Activated CD4-positive, alpha-beta T cell treated with anti-CD3 and anti-CD28 coated beads for 1 hour (primary cell): ENCODE measurements at regions not wholly inside any gene's neighbourhood (a gene's known extent, or its start where the extent isn't known, plus 50 kb on each side); places are given as distances from the start of the nearest gene placed in this dataset.
"Not testable (repeated sequence)": the region's sequence is repeated elsewhere in the genome, so short reads cannot be mapped to it uniquely, and the experiment has no call there.

ENCODE experiments used
- DNase-seq: peaks from one replicate; pipeline ENCODE4 v3.0.0-alpha.2; 2020

DNA sequence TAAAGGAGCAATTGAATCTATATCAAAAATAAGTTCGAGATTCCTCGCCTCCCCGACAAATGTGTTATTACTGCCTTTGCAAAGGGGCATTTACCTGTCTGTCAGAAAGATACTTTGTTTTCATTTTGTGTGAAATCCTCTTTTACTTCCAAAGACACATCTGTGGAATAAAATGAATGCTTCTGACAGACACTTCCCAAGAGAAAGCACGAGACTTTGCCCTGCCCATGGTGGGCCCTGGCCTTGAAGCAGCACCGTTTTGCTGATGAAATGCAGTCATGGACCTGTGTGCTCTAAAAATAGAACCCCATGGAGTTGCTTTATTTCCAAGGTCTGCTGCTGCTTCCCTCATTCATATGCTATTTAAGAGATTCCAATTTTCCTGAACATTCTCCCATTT, 85.9 kb upstream of the USP47 start:
- DNase-seq = no peak

DNA sequence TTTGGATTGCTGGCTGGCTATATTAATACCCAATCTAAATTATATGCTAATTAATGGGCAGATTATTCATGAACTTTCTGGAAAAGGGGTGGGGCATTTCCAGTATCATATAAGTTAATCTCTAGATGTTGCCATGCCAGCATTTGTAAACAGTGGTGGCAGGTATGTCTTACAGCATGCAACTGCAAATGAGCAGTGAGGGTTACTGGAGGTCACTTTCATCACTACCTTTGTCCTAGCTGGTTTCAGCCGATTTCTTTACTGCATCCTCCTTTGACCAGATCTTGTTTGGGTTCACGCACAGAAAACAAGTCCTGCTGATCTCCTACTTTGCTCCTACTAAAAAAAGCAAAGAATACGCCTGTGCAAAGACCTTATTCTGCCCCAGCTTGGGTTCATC, 89.1 kb upstream of the USP47 start:
- DNase-seq = no peak

DNA sequence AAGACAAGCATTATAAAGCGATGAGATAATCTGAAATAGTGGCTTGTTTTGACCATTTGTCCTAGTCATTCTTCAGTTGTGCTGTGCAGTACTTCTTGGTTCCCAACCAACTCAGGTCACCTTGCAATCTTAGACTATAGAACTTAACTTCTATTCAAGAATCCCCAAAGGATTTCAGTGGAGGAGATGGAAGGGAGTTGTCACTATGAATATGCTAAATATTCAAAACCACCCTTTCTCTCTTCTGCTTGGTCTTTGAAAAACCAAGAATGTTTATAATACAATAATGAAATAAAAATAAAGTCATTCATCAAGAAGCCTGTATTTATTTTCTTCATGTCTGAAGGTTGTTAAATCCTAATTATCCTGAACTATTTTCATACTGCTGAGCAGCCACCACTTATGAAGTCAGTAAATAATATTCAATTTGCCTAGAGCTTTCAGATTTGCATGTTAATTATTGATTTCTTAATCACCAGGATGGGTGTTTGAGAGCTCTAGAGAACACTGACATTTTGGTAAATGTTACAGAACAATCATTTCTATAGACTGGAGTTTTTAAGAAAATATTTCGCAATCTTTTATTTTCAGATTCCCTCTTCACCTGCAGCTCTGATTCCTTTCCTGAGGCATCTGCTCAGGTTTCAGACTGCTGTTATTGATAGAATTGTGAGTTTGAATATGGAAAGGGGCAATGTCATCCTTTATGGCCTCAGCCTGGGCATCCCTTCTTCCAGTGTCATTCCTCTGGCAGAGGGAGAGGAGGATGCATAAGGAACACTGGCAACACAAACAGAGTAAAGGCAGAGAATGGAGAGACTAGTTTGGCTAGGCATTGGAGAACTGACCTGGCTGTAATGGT, 91.5 kb upstream of the USP47 start:
- DNase-seq = no peak

DNA sequence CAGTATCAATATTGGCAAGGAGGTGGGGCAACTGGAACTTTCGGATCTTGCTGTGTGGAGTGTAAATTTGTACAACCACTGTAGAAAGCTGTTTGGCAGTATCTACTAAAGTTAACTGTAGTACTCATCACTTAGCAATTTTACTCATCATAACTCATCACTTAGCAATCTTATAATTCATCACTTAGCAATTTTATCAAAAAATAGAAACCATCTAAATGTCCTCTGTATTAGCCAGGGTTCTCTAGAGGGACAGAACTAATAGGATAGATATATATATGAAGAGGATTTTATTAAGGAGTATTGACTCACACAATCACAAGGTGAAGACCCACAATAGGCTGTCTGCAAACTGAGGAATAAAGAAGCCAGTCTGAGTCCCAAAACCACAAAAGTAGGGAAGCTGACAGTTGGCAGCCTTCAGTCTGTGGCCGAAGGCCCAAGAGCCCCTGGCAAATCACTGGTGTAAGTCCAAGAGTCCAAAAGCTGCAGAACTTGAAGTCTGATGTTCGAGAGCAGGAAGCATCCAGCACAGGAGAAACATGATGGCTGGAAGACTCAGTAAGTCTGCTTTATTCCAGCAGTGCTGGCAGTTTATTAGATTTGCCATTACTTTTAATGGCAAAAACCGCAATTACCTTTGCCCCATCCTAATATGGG, 92.9 kb upstream of the USP47 start:
- DNase-seq = no peak

DNA sequence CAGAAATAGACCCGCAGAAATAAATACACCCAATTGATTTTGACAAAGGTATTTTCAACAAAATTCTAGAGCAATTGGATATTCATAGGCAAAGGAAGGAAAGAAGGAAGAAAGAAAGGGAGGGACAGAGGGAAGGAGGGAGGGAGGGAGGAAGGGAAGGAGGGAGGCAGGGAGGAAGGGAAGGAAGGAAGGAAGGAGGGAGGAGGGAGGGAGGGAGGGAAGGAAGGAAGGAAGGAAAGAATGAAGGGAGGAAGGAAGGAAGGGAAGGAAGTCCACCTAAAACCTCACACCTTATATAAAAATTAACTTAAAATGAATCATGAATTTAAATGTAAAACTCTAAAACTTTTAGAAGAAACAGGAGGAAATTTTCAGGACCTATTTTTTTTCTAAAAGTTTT, 94.2 kb upstream of the USP47 start:
- no peak for DNase-seq

DNA sequence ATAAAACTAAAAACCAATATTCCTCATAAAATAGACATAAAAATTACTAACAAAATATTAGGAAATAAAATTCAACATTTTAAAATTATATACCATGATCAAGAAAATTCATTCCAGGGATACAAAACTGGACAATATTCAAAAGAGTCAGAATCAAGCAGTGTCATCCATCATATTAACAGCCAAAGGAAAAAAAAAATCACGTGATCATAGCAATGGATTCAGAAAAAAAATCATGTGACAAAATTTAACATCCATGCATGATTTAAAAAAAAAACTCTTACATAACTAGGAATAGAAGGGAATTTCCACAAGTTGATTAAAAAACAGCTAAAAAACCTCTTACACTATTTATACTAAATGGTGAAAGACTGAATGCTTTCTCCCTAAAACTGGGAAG, 95.3 kb upstream of the USP47 start:
- DNase-seq = no peak

DNA sequence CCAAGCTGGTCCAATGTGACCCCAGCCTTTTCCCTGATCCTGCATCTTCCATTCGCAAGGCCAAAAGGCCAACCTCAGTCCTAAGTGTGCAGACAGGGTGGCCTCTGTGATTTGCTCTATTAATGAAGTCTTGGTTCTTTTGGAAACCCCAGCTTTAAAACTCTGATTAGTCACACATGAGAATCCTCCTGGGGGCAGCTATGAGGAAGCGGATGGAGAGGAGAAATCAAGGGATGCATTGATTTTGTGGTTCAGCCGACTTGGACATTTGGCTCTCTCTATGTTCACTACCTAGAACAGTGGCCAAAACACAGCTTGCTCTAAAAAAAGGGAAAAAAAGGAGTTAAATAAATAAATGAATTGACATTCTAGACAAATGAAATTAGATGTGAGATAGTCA, 98.6 kb upstream of the USP47 start:
- no peak for DNase-seq

DNA sequence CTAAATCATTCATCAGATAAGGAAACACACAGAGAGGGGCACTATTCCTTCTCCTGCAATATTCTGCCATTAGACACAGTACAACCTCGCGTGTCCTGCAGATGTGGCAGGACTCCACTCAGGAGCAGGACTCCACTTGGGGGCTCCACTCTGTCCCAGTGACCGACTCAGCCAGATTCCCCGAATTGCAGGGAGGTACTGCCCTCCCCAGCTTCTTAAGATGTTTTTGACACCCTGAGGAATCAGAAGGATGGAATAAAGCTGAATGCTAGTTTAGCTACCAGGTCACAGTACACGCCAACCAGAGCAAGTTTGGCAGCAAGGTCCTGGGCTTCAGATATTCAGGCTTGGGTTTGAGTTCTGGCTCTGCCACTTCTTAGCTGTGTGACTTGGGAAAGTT, 99.3 kb upstream of the USP47 start:
- DNase-seq = no peak

DNA sequence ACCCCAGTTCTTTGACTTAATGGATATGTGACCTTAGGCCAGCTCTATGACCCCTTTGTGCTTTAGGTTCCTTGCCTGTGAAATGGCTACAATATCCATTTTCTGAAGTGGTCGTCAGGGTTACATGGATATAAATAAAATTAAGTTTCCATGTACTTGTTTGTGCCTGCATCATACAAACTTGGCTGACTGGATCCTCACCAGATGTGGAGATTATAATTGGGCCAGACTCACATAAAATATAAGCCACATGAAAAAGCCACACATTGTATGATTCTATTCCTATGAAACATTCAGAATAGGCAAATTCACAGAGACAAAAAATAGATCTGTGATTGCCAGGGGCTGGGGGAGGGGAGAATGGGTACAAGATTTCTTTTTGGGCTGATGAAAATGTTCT, 100.9 kb upstream of the USP47 start:
- DNase-seq = no peak

DNA sequence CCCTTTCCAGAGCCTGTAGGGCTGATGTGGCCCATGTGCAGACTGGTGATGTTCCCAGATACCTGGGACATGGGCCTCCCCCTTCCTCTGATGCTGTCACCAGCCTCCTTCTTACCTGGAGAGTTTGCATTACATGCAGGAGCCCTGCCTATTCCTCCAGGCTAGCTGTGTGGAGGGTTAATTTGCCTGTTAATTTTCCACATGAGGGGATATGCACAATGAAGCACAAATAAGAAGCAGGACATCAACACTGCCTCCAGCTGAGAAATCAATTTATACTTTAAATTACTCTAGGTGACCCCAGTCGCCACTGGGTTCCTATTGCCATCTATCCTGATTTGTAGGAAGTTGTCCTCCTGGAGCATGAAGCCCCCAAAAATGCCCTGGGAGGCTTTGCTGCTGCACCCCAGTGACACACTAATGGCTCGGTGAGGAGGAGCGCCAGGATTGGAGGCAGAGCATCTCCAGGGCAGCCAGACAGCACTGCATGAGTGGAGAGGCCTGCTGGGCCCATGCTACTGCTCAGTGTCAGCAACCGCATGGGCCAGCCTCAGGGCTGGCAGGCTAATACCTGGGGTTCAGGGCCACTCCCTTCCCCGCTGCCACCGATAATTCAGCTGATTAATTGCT, 101.6 kb upstream of the USP47 start:
- DNase-seq = no peak

DNA sequence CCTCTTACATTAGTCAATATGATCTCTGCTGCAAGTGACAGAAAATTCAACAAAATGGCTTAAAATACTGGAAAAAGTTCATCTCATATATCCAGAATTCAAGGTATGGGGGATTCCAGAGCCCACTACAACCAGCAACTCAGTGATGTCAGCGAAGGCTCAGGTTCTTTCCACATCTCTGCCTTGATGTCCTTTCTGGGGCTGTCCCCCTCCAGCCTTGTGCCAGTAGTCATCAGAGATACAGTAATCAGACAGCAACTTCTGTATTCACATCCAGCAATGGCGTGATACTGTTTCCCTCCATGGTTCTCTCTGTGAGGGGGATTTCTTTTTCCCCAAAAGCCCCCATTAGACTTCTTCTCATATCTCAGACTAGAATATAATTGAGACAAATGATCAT, 103.4 kb upstream of the USP47 start:
- no peak for DNase-seq

DNA sequence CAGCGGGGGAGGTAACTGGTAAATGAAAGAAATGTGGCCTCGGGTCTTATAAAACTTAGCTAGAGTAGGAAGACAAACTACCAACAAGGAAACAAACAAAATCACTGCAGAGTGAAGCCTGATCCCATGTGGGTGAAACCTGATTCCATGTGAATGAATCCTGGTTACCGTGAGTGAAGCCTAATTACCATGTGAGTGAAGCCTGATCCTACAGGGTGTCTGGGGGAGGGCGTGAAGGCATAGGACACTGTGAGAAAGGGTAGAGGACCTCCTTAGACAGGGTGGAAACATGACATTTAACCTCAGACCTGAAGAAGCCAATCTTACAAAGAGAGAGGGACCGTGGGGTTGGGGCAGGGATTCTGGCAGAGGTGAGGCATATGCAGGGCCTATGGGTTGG, 106.2 kb upstream of the USP47 start:
- no peak for DNase-seq

DNA sequence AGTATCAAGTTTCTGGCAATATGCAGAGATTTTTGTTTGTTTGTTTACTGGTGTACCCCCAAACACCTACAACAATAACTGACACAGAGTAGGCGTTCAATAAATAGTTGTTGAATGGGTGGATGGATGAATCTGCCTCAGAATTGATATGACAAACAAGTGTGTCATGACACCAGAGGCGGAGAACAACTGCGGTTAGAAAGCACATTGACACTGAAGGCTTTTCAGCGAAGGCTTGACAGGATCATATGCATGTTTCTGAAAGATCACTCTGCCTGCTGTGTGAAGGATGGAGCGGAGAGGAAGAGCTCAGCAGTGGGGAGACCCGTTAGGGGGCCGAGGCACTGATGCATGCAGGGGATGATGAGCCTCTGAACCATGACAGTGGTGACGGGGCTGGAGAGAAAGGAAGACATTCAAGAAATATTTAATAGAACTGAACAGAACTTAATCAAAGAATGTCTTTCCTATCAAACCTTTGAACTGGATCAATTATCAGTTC, 108.5 kb upstream of the USP47 start:
- no peak for DNase-seq

DNA sequence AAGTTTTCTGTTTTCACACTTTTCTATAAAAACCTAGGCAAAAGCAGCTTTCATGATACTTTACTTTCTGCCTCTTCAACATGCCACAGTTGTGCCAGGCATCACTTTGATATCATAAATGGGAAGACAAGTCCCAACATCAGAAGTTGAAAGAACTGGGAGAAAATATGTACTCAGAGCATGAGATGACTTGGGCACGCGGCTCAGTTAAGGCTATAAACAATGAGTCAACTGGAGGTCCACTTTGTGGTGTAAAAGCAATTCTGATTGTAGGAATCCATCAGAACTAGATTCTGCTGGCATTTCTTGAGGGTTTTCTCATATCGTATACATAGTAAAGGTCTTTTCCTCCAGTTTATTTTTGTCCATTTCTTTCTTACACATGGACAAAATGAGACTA, 109.7 kb upstream of the USP47 start:
- DNase-seq = no peak

DNA sequence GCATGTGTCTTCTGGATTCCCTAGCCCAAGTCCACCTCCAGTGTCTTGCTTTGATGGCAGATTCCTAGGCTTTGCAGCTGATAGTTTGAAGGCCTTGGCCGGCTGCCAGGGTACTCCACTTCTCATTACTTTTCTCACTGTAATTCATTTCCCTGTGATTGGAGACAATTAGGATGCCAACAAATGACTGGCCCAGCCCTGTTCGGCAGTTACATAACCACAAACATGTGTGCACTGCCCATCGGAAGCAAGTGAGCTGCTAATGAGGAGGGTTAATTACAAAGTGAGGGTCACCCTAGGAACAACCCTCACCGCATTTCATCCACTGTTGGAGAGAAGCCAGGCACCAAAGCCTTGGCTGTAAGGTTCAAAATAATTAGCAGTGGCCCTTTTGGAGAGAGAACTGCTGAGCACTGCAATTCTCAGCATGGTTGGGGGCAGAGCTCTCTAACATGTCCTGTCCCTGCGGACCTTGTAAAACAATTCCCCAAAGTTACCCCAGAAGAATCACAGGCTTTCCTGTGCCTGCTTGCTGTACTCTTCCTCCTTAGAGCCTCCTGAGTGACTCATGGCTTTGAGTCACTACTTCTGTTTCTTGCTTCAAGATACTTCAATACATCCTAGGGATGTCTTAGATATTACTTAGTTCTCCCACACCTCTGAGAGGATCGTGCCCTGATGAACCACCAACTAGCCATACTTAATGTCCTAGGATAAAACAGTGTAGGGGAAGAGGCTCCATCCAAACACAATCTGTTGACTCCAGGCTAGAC, 109.7 kb upstream of the GALNT18 start:
- DNase-seq = no peak

DNA sequence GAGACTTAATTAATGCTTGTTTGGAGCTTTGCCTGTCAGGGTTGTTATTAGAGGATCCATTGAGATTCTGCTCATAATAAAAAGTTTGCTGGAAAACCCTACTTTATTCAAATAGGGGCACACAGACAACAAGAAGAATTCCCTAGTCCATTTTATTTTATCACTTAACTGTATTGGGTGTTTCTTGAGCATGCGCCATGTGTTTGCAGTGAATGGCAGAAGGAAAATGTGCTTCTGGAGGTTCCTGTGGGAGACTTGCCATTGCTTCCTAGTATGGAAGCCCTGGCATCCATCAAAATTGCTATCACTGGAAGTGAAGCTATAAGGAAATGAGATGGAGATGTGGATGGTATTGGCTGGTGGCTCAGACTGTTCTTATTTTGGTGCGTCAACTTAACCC, 106.6 kb upstream of the GALNT18 start:
- no peak for DNase-seq

DNA sequence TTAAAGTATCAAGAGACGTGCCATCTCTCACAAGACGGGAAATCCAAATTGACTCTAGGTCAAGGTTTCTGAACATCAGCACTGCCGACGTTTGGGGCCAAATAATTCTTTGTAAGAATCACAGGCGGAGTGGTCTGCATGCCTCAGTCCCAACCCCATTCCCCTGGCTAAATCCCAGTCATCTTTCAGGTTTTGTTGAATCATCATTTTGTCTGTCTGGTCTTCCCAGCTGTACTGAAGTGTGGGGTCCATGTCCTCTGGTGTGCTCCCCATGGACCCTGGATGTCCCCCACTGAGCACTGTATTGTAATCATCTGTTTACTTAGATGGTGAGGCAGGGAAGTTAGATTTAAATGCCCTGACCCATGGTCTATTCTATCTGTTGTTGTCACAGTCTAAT, 103.6 kb upstream of the GALNT18 start:
- DNase-seq = no peak

DNA sequence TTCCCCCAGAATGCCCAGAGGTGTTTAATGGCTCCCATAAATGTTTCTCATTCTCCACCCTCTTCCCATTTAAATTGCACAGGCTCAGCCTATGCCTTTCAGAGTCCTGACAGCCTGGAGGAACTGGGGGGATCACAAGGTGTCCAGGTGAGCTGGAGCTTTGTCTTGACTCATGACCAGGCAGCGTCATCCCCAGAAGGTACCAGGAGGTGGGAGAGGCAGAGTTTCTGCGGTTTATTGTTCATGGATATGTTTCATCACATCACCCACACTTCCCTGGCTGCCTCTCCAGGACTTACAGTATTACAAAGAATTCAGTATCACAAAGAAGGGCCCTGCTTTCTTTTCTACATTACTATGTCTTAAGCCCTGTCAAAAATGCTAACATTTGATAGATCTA, 103.2 kb upstream of the GALNT18 start:
- no peak for DNase-seq

DNA sequence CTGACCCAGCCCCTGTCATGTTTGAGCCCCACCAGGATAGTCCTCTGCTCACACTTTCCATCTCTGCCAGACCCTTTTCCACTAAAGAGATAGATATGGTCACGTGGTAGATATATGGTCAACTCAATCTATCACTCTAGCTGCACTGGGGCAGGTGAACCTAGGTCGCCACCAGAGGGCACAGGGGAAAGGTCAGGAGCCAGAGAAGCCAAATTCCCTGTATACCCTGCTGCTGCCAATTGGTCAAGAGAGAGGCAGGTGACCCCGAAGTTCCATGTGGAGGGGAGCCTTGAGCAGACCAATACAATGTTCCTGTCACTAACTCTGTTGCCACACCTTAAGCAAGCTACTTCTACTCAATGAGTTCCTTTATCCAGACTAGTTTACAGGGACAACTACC, 101.1 kb upstream of the GALNT18 start:
- no peak for DNase-seq

DNA sequence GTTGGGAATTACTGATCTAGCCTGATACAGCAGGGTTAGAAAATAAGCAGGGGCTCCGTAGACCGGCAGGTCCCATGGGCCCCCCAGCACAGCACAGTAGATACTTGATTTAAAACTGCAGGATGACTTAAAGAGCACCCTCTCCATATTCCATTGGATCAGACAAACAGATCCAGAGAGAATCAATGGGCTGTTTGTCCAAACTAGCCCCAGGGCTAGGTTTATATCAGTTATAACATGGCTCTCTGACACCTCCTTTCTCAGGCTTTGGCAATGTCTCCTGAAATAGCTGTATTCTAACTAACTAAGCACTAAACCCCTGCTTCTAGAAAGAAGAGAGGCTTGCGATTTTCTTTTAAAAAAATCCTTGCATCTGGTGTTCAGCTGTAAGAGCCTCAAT, 100.4 kb upstream of the GALNT18 start:
- DNase-seq = no peak

DNA sequence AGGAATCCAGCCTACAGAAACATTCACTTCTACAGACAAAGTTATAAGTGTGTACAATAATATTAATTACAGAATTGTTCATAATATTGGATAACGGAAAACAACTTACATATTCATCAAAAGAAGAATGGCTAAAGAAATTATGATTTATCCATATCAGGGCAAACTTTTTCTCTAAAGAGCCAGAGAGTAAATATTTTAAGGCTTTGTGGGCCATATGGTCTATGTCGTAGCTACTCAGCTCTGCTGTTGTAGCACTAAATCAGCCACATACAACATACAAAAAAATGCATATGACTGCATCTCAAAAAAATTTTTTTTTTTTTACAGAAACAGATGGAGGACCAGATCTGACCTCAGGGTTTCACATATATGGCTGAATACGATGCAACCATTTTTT, 96.7 kb upstream of the GALNT18 start:
- DNase-seq = no peak

DNA sequence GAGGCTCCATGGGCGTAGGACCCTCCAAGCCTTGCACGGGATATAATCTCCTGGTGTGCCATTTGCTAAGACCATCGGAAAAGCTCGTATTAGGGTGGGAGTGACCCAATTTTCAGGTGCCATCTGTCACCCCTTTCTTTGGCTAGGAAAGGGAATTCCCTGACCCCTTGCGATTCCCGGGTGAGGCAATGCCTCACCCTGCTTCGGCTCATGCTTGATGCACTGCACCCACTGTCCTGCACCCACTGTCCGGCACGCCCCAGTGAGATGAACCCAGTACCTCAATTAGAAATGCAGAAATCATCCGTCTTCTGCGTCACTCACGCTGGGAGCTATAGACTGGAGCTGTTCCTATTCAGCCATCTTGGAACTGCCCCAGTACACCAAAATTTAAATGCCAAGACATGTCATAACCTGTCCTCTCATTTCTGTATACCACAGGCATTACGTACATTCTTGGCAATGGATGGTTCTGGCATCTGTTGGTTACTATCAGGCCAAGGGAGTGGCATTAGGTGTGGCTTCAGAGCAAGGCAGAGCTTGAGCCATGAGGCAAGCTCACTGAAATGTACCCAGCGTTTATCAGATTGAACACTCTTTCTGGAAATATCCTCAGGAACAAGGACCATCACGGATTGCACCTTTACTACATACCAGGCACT, 95.4 kb upstream of the GALNT18 start:
- no peak for DNase-seq

DNA sequence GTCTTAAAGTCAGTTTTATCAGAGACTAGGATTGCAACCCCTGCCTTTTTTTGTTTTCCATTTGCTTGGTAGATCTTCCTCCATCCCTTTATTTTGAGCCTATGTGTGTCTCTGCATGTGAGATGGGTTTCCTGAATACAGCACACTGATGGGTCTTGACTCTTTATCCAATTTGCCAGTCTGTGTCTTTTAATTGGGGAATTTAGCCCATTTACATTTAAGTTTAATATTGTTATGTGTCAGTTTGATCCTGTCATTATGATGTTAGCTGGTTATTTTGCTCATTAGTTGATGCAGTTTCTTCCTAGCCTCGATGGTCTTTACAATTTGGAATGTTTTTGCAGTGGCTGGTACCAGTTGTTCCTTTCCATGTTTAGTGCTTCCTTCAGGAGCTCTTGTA, 93.3 kb upstream of the GALNT18 start:
- DNase-seq = not testable (repeated sequence)
